NB4 (cell line): ENCODE measurements at regions not wholly inside any gene's neighbourhood (a gene's known extent, or its start where the extent isn't known, plus 50 kb on each side); places are given as distances from the start of the nearest gene placed in this dataset.

ENCODE experiments used
- CTCF ChIP-seq: IDR thresholded peaks from one replicate; pipeline ENCODE4 v1.5.1; 2012; ENCODE audit warnings: low read depth, low read length
- MAX ChIP-seq: IDR thresholded peaks from 2 replicates; pipeline ENCODE4 v1.6.1; 2011; ENCODE audit warnings: low read depth, low read length
- POLR2A ChIP-seq: IDR thresholded peaks from 2 replicates; pipeline ENCODE4 v1.6.1; 2011; ENCODE audit warnings: mild to moderate bottlenecking; ENCODE audit not compliant: insufficient read length; ENCODE audit errors: extremely low read depth

GRCh38 chr4:125727931-125728330 is 413.2 kb downstream of the FAT4 start:
- no peak for TF ChIP-seq POLR2A
- no peak for TF ChIP-seq CTCF
- TF ChIP-seq MAX, result no peak
